ENCODE measurements at regions not wholly inside any gene's neighbourhood (a gene's known extent, or its start where the extent isn't known, plus 50 kb on each side); places are given as distances from the start of the nearest gene placed in this dataset.

GRCh38 chr6:88251301-88251700 lies 85.2 kb upstream of the CNR1 start:
- no peak for DNase-seq (ENCODE audit: low read depth)

- no peak for DNase-seq (ENCODE audit: low read depth)
These were observed 82.7 kb upstream of the CNR1 start for GRCh38 chr6:88248709-88249321.

GRCh38 chr6:88246654-88247053 lies 80.5 kb upstream of the CNR1 start:
- no peak for DNase-seq (ENCODE audit: low read depth)

- DNase-seq (ENCODE audit: low read depth): no peak
These were observed 78.6 kb upstream of the CNR1 start for GRCh38 chr6:88244721-88245120.

- no peak for DNase-seq (ENCODE audit: low read depth)
These were observed 72.8 kb upstream of the CNR1 start for GRCh38 chr6:88238901-88239300.

- DNase-seq (ENCODE audit: low read depth): no peak
These were observed 71.9 kb upstream of the CNR1 start for GRCh38 chr6:88238065-88238464.

DNA sequence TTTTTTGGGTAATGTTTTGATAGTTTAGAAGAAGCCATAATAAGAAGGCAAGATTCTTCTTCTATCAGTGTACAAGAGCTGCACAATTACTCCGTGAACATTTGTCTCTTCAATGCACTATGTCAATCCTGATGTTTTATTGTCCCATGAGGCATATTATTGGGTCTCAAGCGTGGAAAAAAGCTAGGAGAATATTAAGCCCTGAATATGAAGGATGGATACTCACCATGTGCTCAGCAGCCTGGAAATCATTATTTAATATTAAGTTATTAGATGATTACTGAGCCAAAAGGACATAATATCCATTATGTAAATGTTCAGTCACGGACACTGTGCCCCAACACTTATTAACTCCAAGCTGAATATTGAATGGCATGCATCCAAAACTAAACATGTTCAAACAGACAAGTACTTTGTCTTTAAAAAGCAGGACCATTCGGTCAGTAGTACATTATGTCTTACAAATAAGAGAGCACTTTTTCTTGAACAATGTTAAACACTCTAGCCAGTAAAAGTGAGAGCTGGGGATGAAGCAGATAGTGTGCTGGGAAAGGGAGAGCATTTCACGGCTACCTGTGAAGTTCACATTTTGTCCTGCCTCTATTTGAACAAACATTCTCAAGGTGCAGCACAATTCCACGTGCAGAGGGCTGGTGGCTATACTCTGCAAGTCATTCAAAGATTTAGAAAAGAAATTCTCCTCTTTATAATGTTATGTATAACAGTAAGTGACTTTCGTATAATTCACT lies 70.6 kb upstream of the CNR1 start:
- DNase-seq (ENCODE audit: low read depth): no peak

DNA sequence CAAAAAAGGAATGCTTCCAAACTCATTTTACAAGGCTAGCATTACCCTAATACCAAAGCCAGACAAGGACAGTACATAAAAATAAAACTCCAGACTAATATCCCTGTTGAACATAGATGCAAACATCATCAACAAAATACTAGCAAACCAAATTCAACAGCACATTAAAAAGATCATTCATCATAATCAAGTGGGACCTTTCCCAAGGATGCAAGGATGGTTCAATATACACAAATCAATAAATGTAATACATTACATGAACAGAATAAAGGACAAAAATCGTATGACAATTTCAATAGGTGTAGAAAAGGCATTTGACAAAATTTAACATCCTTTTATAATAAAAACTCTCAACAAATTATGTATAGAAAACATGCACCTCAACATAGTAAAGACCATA lies 66.6 kb upstream of the CNR1 start:
- no peak for DNase-seq (ENCODE audit: low read depth)

DNA sequence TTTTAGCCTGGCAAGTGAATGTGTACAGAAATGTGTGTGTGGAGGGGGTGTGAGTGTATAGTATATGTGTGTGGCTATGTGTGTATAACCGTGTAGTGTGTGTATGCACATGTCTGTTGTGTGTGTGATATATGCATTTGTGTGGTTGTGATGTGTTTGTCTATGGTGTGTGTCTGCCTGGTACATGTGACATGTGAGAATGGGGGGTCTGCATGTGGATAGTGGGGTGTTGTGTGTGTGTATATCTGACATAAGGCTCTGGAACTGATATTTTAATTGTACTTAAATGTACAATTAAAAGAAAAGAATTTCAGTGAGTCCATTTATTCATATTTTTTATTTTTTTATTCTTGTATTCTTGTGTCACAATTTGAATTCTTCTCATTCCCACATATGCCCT lies 57.2 kb upstream of the CNR1 start:
- DNase-seq (ENCODE audit: low read depth): no peak

- peak; percentile 12 for DNase-seq (ENCODE audit: low read depth)
These were observed 54.3 kb upstream of the CNR1 start for GRCh38 chr6:88220493-88220892.

GRCh38 chr6:88216182-88216581 lies 50.0 kb upstream of the CNR1 start:
- DNase-seq (ENCODE audit: low read depth): no peak

All from myocyte (in vitro differentiated cells).